ENCODE measurements at regions not wholly inside any gene's neighbourhood (a gene's known extent, or its start where the extent isn't known, plus 50 kb on each side); places are given as distances from the start of the nearest gene placed in this dataset.

DNA sequence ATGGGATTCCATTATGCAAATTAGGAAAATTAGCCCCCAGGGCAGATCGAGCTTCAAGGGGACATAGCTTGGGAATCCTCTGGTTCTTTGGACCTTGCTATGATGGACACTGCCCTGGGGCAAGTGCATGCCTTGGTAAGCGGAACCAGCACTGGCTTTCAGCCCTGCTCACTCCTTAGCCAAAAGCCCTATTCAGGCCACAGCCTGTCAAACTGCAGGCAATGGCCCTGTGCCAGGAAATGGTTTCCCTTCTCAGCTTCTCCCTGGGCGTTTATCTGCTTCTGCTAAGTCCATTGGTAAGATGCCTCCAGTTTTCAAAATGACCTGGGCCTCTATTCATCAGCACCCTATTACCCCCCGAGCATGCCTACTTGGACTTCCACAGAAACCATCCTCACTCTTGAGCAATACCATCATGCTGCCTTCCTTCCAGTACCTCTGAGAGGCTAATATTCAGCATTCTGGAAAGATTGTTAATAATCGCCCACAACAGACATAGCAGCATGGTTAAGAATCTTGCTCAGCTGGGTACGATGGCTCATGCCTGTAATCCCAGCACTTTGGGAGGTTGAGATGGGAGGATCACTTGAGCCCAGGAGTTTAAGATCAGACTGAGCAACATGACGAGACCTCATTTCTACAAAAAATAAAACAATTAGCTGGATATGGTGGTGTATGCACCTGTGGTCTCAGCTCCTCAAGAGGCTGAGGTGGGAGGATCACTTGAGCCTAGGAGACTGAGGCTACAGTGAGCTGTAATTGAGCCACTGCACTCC is 918.6 kb upstream of the AUTS2 start:
- no peak for ATAC-seq
- no peak for DNase-seq

DNA sequence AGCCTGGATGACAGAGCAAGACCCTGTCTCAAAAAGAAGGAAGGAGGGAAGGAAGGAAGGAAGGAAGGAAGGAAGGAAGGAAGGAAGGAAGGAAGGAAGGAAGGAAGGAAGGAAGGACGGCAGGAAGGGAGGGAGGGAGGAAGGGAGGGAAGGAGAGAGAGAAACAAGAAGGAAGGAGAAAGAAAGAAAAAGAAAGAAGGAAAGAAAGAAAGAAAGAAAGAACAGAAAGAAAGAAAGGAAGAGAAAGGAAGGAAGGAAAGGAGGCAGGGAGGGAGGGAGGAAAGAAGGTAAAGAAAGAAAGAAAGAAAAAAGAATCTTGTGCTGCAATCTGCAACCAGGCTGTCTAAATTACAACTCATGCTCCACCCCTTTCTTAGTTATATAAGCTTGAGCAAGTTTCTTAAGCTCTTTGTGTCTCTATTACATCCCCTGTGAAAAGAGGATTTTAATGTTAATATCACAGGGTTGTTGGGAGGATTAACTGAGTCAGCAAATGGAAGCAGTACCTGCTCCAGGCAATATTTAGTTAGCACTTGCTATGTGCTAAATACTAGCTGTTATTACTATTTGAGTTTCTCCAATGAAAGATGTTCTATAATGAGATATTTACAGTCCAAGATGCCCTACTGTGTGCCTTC is 917.9 kb upstream of the AUTS2 start:
- DNase-seq (no peak), ATAC-seq (no peak)
- no peaks in the 10 kb centered on the region for H3K9me3 ChIP-seq
- H3K36me3 ChIP-seq: no peaks in the 10 kb centered on the region
- in situ Hi-C loops (cut with MboI; ENCODE audit: low sequenced_read_pairs in 4 of 4) (no loop called here), intact Hi-C loops (cut with DNase I; ENCODE audit: low total_unique reads) (no loop called here)
- no peaks in the 10 kb centered on the region for H3K27me3 ChIP-seq
- no peaks in the 10 kb centered on the region for H3K4me1 ChIP-seq
- TF ChIP-seq POLR2A (IDR thresholded peaks at IDR 0.05): no peak
- TF ChIP-seq, protein P1, sequence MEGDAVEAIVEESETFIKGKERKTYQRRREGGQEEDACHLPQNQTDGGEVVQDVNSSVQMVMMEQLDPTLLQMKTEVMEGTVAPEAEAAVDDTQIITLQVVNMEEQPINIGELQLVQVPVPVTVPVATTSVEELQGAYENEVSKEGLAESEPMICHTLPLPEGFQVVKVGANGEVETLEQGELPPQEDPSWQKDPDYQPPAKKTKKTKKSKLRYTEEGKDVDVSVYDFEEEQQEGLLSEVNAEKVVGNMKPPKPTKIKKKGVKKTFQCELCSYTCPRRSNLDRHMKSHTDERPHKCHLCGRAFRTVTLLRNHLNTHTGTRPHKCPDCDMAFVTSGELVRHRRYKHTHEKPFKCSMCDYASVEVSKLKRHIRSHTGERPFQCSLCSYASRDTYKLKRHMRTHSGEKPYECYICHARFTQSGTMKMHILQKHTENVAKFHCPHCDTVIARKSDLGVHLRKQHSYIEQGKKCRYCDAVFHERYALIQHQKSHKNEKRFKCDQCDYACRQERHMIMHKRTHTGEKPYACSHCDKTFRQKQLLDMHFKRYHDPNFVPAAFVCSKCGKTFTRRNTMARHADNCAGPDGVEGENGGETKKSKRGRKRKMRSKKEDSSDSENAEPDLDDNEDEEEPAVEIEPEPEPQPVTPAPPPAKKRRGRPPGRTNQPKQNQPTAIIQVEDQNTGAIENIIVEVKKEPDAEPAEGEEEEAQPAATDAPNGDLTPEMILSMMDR (IDR thresholded peaks at IDR 0.05 in 4 of 5, conservative IDR thresholded peaks at IDR 0.05 in 1 of 5): no peak
- no peak overlapping the region for H3K4me3 ChIP-seq
- H3K27ac ChIP-seq: no peak overlapping the region

More for the DNA sequence above, 918.6 kb upstream of the AUTS2 start:
- in situ Hi-C loops (cut with MboI; ENCODE audit: low sequenced_read_pairs in 4 of 4) (no loop called here), intact Hi-C loops (cut with DNase I; ENCODE audit: low total_unique reads) (no loop called here)
- TF ChIP-seq, protein P1 (IDR thresholded peaks at IDR 0.05 in 4 of 5, conservative IDR thresholded peaks at IDR 0.05 in 1 of 5): no peak
- no peak for TF ChIP-seq POLR2A (IDR thresholded peaks at IDR 0.05)
- Histone ChIP-seq H3K9me3 (no peaks in the 10 kb centered on the region), H3K27ac (no peak overlapping the region), H3K4me3 (no peak overlapping the region), H3K27me3 (no peaks in the 10 kb centered on the region), H3K4me1 (no peaks in the 10 kb centered on the region), H3K36me3 (no peaks in the 10 kb centered on the region)

DNA sequence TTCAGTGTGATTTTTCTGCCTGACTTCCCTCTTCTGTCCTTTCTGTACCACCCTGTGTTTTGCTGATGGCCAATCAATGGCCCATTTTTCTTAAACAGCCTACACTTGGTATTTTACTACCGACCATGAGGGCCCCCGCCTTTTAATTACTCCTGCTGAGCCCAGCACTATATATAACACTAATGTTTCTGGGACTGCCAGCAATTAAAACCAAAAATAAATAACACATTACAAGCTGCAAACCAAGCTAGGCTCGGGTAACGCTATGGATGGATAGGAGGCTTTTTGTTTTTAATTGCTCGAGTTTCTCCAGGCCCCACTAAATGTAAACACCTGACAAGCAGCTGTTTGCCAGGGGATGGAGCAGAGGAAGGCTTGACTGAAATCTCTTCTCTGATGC is 915.4 kb upstream of the AUTS2 start:
- intact Hi-C loops (cut with DNase I; ENCODE audit: low total_unique reads): no loop called here

DNA sequence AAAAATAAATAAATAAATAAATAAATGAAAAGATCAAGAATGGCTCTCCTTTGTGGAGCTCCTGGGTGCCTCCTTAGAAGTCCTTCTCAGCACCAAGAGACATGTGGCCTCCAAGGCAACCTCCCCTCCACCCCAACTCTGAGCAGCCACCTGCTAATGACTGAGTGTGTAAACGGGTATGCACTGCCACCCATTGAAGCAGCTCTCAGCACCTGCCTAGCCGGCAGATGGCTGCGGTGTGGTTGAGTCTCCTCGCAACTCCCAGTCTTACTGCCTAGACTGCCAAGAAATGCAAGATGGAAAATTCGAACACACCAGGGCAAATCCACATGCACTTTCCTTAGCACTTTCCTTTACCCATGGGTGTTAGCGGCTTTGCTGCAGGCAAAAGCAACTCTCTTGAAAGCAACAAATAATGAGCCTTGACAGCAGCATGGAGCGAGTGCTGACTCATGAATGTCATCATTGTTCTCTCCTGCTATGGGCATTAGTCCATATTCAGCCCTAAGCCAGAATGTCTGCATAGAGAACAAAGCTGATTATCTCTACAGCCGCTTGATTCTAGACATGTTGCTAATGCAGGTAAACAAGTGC is 913.9 kb upstream of the AUTS2 start:
- DNase-seq (no peak), ATAC-seq (no peak)
- no peak overlapping the region for H3K4me3 ChIP-seq
- H3K27ac ChIP-seq: no peak overlapping the region
- no peaks in the 10 kb centered on the region for H3K27me3 ChIP-seq
- H3K36me3 ChIP-seq: no peaks in the 10 kb centered on the region
- intact Hi-C loops (cut with DNase I; ENCODE audit: low total_unique reads) (no loop called here), in situ Hi-C loops (cut with MboI; ENCODE audit: low sequenced_read_pairs in 4 of 4) (no loop called here)
- TF ChIP-seq, protein P1 (IDR thresholded peaks at IDR 0.05 in 4 of 5, conservative IDR thresholded peaks at IDR 0.05 in 1 of 5): no peak
- no peaks in the 10 kb centered on the region for H3K9me3 ChIP-seq
- peaks cover 0 to 8% of the 10 kb centered on the region in 2 donors for H3K4me1 ChIP-seq

More for the DNA sequence above, 915.4 kb upstream of the AUTS2 start:
- H3K9me3 ChIP-seq: no peaks in the 10 kb centered on the region
- no peak overlapping the region for H3K27ac ChIP-seq
- H3K4me1 ChIP-seq: no peaks in the 10 kb centered on the region
- TF ChIP-seq, protein P1 (IDR thresholded peaks at IDR 0.05 in 4 of 5, conservative IDR thresholded peaks at IDR 0.05 in 1 of 5): no peak
- no peak for TF ChIP-seq POLR2A (IDR thresholded peaks at IDR 0.05)
- H3K36me3 ChIP-seq: no peaks in the 10 kb centered on the region
- DNase-seq (no peak), ATAC-seq (no peak)
- H3K27me3 ChIP-seq: no peaks in the 10 kb centered on the region
- in situ Hi-C loops (cut with MboI; ENCODE audit: low sequenced_read_pairs in 4 of 4): no loop called here
- no peak overlapping the region for H3K4me3 ChIP-seq

Measured in gastrocnemius medialis (tissue), 4 donors.